GM23248 (cell line): ENCODE measurements at regions not wholly inside any gene's neighbourhood (a gene's known extent, or its start where the extent isn't known, plus 50 kb on each side); places are given as distances from the start of the nearest gene placed in this dataset.

Experiments used
- EZH2 ChIP-seq: fragments of 200-600 bp; sonication (generic); IDR thresholded peaks from 2 replicates; pipeline ENCODE4 v1.6.1; 2018; ENCODE audit warnings: antibody characterized with exemption, mild to moderate bottlenecking; ENCODE audit not compliant: insufficient read depth, poor library complexity, severe bottlenecking
- EZH2phosphoT487 ChIP-seq: fragments of 200-600 bp; sonication (generic); IDR thresholded peaks from 2 replicates; pipeline ENCODE4 v1.6.1; 2018; ENCODE audit warnings: antibody characterized with exemption, moderate library complexity, mild to moderate bottlenecking, low read depth; ENCODE audit not compliant: insufficient read depth

DNA sequence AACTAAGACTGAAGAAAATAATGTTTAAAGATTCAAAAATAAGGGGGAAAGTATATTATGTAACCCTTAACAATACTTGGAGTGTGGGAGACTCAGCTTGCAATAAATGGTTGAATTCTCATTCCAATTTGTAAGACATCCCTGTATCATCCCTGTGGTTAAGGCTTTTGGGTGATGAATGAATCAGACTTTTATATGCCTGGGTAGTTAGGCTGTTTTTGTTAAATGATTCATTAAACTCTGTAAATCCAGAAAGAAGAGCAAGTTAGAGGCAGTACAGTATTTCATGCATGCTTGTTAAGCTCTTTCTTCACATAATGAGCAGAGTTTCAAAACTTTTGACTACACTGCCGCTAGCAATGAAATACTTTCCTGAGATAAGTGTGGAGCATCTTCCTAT, 948.8 kb downstream of the SOCS6 start:
- no peak for TF ChIP-seq EZH2
- TF ChIP-seq EZH2phosphoT487: no peak
